GM19035 (cell line): ENCODE measurements at regions not wholly inside any gene's neighbourhood (a gene's known extent, or its start where the extent isn't known, plus 50 kb on each side); places are given as distances from the start of the nearest gene placed in this dataset.
"Not testable (repeated sequence)": the region's sequence is repeated elsewhere in the genome, so short reads cannot be mapped to it uniquely, and the experiment has no call there.

Experiments used
- ATAC-seq: cut with Tn5 transposase; IDR thresholded peaks from one replicate; pipeline ENCODE4 v1.9.1; 2021; ENCODE audit not compliant: unreplicated experiment

GRCh38 chr7:94170836-94171235 is 166.7 kb upstream of the BET1 start:
- ATAC-seq, result peak; percentile 82

GRCh38 chr7:94173436-94173835 is 169.3 kb upstream of the BET1 start:
- ATAC-seq, result no peak

GRCh38 chr7:94174375-94174774 is 170.2 kb upstream of the BET1 start:
- no peak for ATAC-seq

- ATAC-seq, result no peak
Measured at GRCh38 chr7:94174956-94175355, 170.8 kb upstream of the BET1 start.

- no peak for ATAC-seq
Measured at GRCh38 chr7:94176694-94177200, 172.6 kb upstream of the BET1 start.

- ATAC-seq, result no peak
Measured at GRCh38 chr7:94177441-94177840, 173.3 kb upstream of the BET1 start.

- ATAC-seq, result peak; percentile 89
Measured at GRCh38 chr7:94178230-94178629, 174.1 kb upstream of the BET1 start.

GRCh38 chr7:94179466-94179865 is 175.3 kb upstream of the BET1 start:
- no peak for ATAC-seq

- no peak for ATAC-seq
Measured at GRCh38 chr7:94182066-94182465, 177.9 kb upstream of the BET1 start.

- no peak for ATAC-seq
Measured at GRCh38 chr7:94182721-94183120, 178.6 kb upstream of the BET1 start.

GRCh38 chr7:94183289-94183749 is 179.2 kb upstream of the BET1 start:
- ATAC-seq, result no peak

- no peak for ATAC-seq
Measured at GRCh38 chr7:94183891-94184290, 179.7 kb upstream of the BET1 start.

GRCh38 chr7:94188350-94188749 is 184.2 kb upstream of the BET1 start:
- ATAC-seq, result no peak

- ATAC-seq, result no peak
Measured at GRCh38 chr7:94190599-94191061, 186.5 kb upstream of the BET1 start.

- not testable (repeated sequence) for ATAC-seq
Measured at GRCh38 chr7:94194426-94194825, 190.3 kb upstream of the BET1 start.

GRCh38 chr7:94195201-94195600 is 191.0 kb upstream of the BET1 start:
- no peak for ATAC-seq

GRCh38 chr7:94195813-94196212 is 191.7 kb upstream of the BET1 start:
- ATAC-seq, result no peak

- ATAC-seq, result no peak
Measured at GRCh38 chr7:94205529-94205928, 189.2 kb upstream of the COL1A2 start.

- no peak for ATAC-seq
Measured at GRCh38 chr7:94206295-94206694, 188.4 kb upstream of the COL1A2 start.

- no peak for ATAC-seq
Measured at GRCh38 chr7:94212160-94212559, 182.5 kb upstream of the COL1A2 start.

GRCh38 chr7:94216944-94217461 is 177.7 kb upstream of the COL1A2 start:
- no peak for ATAC-seq

- no peak for ATAC-seq
Measured at GRCh38 chr7:94217766-94218165, 176.9 kb upstream of the COL1A2 start.

GRCh38 chr7:94222516-94222915 is 172.2 kb upstream of the COL1A2 start:
- no peak for ATAC-seq
